CD4-positive, alpha-beta T cell treated with Interleukin-12 subunit alpha and Interleukin-12 subunit beta, for 1 hour (primary cell): ENCODE measurements at regions not wholly inside any gene's neighbourhood (a gene's known extent, or its start where the extent isn't known, plus 50 kb on each side); places are given as distances from the start of the nearest gene placed in this dataset.
A peak's percentile ranks its signal among the peaks of the same experiment; 100 is the strongest.
"Not testable (repeated sequence)": the region's sequence is repeated elsewhere in the genome, so short reads cannot be mapped to it uniquely, and the experiment has no call there.

Source experiments
- DNase-seq: peaks from one replicate; pipeline ENCODE4 v3.0.0-alpha.2; 2020

GRCh38 chr10:37067576-37067975 lies 57.8 kb upstream of the ANKRD30A start:
- no peak for DNase-seq

- DNase-seq: not testable (repeated sequence)
Measured at GRCh38 chr10:37062296-37062695, 63.1 kb upstream of the ANKRD30A start.

DNA sequence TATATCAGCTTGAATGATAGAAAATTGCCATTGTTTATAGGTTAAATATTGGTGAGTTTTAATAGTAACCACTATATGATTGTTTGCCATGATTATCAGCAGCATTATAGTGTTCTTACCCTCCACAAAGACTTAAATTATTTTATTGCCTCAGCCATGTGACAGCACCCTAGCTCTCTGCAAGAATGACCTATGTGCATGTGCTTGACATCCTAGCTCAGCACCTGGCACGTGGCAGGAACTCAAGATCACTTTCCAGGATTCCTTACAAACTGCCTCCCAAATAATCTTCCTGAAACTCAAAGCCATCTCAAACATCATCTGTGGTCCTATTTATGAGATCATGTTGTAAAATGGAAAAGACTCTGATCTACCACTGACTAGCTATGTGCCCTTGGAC lies 68.1 kb upstream of the ANKRD30A start:
- DNase-seq: no peak

DNA sequence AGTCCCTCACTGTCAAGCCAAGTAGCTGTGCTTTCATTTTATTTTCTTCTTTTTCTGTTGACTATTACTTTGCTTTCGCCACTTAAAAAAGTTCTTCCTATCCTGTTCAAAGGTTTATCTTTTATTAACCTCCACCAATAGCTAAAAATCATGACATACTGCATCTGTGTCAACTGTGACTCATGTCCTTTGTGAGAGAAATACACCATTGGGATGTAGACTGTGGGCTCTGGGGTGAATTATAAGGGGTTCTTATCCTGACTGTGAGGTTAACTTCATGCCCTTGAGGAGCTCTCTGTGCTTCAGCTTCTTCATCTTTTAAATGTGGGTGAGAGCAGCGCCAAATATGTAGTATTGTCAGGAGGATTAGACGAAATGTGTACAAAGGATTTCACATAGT lies 71.9 kb upstream of the ANKRD30A start:
- DNase-seq: no peak

- DNase-seq: not testable (repeated sequence)
Measured at GRCh38 chr10:37049982-37050381, 75.4 kb upstream of the ANKRD30A start.

- not testable (repeated sequence) for DNase-seq
Measured at GRCh38 chr10:37044319-37044718, 81.1 kb upstream of the ANKRD30A start.

DNA sequence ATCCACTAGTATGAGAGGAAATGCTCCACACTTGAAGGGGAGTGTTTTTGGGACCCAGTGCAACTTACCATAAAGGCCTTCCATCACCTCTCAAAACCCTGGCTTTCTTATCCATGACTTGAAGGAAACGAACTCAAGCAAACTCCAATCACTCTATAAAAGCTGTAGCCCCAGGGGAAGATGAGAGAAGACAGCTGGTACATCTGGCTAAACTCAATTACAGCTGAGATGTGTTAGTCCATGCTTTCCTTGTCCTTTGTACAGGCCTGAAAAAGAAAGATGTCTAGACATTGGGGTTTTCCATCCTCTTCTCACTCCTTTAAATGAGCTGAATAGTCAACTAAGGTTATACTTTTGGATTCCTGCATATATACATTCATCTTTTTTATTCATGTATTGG lies 89.5 kb upstream of the ANKRD30A start:
- no peak for DNase-seq

- DNase-seq: no peak
Measured at GRCh38 chr10:37015498-37015897, 109.9 kb upstream of the ANKRD30A start.

DNA sequence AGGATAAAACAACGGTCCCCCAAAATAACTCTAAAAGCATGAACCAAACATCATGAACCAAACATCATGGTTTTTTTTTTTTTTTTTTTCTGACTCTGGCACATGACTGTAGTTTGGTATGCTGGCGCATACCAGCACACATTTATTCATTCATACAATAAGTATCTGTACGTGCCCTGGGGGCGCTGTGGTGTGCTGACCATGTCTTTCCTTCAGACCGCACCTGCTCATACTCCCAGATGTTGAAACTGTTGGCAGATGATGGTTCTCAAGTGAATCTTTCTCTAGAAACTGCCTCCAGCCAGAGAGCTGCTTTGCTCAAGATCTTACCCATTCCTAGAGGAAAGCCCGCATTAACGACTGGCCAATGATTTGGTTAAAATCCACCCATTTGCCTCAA lies 114.7 kb upstream of the ANKRD30A start:
- no peak for DNase-seq

DNA sequence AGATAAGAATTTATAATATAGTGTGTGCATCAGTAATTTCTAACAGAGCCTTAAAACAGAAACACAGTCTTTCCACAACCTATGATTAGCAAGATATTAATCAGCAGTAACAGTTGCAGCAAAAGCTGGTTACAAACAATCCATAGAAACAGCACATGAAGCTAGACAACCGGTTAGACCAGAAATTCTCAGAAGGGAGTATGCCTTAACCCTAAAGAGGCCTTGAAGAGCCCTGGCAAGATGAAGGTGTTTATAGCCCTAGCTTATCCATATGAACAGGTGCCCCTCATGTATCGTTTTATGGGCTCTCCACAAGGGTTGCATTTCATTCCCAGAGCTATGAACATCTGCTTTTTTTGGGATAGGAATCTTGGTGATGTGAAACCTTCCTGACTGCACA lies 117.1 kb upstream of the ANKRD30A start:
- DNase-seq: not testable (repeated sequence)

DNA sequence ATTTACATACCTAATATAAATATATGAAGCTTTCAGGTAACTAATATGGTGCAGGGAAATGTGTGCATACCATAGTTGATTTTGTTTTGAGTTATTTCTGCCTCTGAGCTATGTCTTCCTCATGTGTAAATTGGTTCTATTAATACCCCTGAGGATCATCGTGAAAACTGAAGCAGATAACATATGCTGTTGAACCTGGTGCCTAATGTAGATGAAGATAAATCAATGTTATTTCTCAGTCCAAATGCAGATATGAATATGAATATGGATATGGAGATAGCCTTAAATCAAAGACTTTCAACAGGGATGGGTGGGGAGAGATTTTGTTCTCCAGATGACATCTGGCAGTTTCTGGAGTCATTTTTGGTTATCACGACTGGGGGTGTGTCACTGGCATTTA lies 122.3 kb upstream of the ANKRD30A start:
- DNase-seq: no peak

- not testable (repeated sequence) for DNase-seq
Measured at GRCh38 chr10:36995806-36996205, 129.6 kb upstream of the ANKRD30A start.

DNA sequence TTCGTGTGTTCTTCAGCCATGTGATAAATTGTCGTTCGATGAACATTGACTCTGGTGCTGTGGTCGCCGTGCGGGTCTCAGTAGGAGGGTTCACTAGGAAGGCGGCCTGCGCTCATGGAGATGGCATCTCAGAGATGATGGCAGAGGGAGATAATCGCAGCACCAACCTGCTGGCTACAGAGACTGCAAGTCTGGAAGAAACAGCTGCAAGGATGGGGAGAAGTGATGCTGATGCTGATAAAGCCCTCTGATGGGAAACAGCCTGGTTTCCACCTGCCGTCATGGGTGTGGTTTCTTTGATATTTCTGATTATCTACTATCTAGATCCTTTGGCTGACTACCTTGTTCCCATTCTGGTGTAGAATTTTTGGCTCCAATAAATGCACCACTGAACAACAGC lies 130.5 kb upstream of the ANKRD30A start:
- no peak for DNase-seq

GRCh38 chr10:36989233-36989632 lies 136.2 kb upstream of the ANKRD30A start:
- DNase-seq: no peak

DNA sequence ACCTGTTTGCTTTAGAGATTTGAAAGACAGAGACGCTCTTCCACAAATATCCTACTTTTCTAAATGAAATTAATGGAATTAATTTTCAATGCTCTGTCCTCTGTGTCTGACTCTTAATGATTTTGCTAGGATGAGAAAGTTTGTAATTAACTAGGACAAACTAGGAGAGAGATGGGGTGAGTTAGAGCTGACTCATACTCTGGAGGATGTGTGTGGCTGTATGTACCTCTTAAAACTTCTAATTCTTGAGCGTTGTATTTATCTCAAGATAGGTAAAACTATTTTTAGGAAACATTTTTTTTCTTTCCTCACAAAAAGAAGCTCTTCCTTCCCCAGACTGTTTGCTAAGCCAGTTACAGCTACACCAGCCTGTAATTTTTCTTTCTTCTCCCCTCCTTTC lies 178.8 kb upstream of the ANKRD30A start:
- no peak for DNase-seq

DNA sequence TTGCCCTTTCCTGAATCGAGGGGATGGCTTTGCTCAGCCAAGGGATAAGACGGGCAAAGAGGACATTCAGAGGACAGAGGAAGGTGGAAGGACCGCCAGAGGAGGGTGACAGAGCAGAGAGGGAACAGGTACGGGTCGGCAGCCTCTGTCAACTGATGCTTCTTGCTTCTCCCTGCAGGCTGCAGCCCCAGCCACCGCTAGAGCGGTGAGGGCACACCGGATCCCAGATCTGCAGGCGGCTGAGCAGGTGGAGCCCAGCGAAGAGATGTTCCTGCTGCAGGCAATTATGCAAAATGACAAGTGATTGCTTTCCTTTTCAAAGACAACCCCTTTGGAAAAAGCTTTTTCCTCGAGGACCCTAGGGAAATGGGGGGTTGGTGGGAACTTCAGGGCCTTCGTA lies 181.9 kb upstream of the ANKRD30A start:
- DNase-seq: no peak

GRCh38 chr10:36942616-36943015 lies 182.8 kb upstream of the ANKRD30A start:
- no peak for DNase-seq

DNA sequence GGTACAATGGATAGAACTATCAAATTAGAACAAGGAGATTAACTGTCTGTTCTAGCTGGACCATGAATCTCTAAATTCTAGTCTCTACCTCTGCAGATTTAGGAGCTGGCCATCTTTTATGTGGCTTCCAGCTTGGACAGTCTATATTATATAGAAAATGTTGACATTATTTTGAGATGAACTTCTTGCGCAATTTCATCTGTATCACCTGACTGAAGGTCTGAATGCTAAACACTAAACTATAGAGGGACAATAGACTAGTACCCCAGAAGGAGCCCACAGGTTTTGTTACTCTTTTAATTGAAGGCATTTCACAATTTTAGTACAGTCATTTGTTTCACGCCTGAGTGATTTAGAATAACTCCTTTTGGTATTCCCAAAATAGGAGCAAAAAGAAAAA lies 222.4 kb upstream of the ANKRD30A start:
- DNase-seq: no peak

DNA sequence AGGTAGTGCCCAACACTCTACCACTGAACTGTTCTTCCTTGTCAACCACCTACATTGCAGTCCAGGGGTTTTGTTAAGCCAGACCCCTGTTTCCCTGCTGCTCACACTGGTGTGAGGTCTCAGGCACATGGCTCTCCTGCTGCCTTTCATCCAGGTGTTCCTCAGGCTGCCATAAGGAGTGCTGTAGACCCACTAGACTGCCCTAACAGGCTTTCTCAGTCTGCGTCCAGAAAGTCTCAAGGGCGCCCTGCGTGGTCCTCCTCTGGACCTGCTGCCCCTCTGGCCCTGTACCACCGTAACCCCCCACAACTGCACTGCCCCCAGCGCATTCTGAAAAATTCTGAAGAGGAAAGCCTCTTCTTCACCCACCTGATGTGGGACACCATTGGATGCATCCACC lies 225.7 kb upstream of the ANKRD30A start:
- DNase-seq: no peak

DNA sequence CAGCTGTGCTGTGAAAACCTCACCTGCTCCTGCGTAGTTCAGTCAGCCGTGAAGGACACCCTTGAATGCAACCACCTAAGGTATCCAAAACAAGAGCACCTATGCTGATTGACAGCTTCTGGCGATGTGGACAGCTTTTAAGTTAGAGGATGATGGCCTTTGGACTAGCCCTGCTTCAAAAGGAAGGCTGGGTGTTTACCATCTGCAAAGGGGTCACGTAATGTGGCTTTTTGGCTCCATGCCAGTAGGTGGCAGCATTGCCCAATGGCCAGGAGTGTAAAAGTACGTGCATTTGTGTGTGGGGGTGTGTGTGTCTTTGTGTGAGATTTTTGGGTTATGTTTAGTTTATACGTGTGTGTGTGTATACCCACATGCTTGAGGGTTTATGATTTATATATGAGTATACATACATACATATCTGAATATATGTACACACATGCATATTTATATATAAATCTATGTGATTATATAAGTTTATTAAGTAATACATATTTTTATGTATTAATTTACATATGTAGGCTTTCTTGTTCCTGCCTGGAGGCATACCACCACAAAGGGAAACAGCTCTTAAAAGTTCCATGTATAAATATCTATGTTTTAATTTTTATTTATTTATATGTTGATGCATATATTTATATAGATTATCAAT lies 236.3 kb upstream of the ANKRD30A start:
- DNase-seq: peak; percentile 30

DNA sequence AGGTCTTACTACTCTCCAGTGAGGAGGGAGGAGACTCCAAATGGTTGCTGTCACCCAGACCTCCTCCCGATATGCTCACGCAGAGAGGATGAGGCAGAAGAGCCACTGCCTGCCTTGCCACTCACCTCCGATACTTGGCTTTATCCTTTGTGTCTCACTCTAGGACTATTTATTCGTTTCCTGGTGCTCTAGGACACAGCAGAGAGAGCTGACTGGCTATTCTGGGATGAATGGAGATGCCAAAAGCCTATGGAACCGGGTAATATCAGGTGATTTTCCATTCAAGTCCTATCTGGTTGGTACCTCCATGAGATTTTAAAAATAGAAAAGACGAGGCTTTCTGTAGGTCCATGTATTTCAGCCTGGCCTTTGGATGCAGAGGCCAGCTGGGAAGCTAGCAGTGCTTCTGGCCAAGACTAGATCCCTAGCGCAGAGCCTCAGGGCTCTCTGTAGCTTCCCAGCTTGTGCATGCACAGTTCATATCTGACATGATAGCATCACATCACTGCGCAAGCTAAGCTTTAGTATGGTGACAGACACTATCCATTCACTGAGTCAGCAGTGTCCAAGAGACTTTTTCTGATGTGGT lies 239.0 kb upstream of the ANKRD30A start:
- DNase-seq: no peak

DNA sequence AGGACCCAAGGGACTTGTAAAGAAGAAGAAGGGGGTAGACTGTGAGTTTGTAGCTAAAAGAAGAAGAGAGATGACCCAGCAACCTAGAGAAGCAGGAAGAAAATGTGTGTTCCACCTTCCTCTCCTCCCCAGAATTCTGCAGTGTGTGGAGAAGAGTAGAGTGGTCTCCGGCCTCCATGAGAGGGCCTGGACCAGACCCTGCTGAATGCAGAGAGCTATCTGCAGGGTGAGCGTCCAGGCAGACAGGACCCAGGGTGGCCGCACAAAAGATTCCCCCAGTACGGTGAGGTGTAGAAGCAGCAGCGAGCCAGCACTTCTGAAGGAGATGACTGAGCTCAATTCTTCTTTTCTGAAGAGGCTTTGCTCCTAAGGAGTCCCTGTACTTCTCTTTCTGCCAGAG lies 239.7 kb upstream of the ANKRD30A start:
- DNase-seq: no peak

- no peak for DNase-seq
Measured at GRCh38 chr10:36882781-36883180, 242.6 kb upstream of the ANKRD30A start.

GRCh38 chr10:36880898-36881297 lies 244.5 kb upstream of the ANKRD30A start:
- DNase-seq: no peak

DNA sequence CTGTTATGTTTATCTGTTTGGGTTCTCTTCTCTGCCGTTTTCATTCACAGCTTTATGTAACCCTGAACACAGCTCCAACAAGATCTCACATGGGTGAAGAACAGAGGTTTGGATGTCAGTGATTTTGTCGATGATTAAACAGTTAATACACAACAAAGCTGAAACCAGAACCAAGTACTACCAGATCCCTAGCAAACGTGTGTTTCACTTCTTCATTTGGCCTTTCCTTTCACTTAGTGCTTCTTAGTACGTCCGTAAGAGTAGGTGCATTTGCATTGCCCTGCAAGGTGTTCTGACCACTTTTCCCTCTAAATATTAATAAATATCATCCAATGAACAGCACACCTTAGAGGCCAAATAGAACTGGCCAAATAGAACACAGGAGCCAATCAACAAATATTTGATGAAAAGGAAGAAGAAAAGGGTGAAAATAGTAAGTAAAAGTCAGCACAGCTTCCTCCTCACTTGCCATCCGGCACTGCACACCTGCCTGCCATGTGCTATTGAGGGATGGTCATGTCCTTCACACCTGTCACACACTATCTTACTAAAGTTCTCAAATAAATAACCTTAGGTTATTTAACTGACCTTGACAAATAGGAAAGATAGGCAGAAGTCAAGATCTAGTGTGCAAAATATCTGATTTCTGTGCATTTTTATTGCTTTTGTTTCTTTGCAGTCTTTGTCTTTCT lies 252.6 kb upstream of the ANKRD30A start:
- no peak for DNase-seq
